ENCODE measurements at regions not wholly inside any gene's neighbourhood (a gene's known extent, or its start where the extent isn't known, plus 50 kb on each side); places are given as distances from the start of the nearest gene placed in this dataset.
"Not testable (repeated sequence)": the region's sequence is repeated elsewhere in the genome, so short reads cannot be mapped to it uniquely, and the experiment has no call there.

DNA sequence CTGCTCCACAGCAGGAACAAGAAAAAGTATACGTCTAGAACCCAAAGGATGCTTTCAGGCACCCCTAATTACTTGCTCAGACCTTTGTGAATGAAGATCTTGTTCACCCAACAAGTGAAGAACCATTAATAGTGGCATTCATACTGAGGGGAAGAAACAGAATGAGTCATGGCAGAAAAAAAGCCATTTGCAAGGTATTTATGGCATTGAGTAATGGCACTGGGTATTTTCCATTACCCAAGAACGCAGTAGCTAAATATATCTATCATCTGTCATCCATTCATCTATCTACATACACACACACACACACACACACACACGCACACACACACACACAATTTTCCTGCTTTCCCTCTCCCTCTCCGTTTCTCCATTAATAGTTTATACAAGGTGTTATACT is 56.4 kb upstream of the XIRP2 start:
- no peak overlapping the region for H3K4me3 Mint-ChIP-seq

GRCh38 chr2:166825914-166826313 is 62.4 kb upstream of the XIRP2 start:
- no peaks in the 10 kb centered on the region for H3K4me1 Mint-ChIP-seq
- H3K36me3 Mint-ChIP-seq (ENCODE audit: low read depth), result no peaks in the 10 kb centered on the region
- H3K27ac Mint-ChIP-seq, result no peak overlapping the region
- H3K27me3 Mint-ChIP-seq, result no peaks in the 10 kb centered on the region
- H3K4me3 Mint-ChIP-seq, result no peak overlapping the region
- DNase-seq, result no peak
- no peak for ATAC-seq
- H3K9me3 Mint-ChIP-seq, result no peaks in the 10 kb centered on the region

More for the DNA sequence above, 56.4 kb upstream of the XIRP2 start:
- Mint-ChIP-seq H3K36me3 (ENCODE audit: low read depth) (no peaks in the 10 kb centered on the region), H3K4me1 (no peaks in the 10 kb centered on the region), H3K27ac (no peak overlapping the region), H3K27me3 (no peaks in the 10 kb centered on the region), H3K9me3 (no peaks in the 10 kb centered on the region)
- ATAC-seq (no peak), DNase-seq (no peak)

DNA sequence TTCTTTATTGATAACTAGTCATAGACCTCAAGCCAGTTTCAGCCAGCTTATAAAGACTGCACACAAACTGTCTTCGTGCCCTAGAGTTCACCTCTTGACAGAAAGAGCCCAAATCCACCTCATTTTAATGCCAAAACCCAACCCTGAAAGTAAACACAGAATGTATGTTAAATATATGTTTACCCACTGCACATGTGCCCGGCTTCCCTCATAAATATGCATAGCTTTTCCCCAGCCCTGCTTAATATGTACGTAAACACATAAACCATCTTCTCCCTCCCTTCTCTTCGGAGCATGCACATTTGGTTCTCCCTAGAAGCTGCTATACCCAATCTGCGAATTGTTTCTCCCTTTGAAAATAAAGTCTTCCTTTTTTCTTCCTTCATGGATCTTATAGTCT is 73.9 kb upstream of the XIRP2 start:
- no peaks in the 10 kb centered on the region for H3K27me3 Mint-ChIP-seq
- H3K36me3 Mint-ChIP-seq (ENCODE audit: low read depth), result no peaks in the 10 kb centered on the region
- no peak overlapping the region for H3K4me3 Mint-ChIP-seq
- H3K4me1 Mint-ChIP-seq, result no peaks in the 10 kb centered on the region
- DNase-seq (no peak), ATAC-seq (no peak)
- H3K9me3 Mint-ChIP-seq, result no peaks in the 10 kb centered on the region
- H3K27ac Mint-ChIP-seq, result no peak overlapping the region

GRCh38 chr2:166812166-166812891 is 76.0 kb upstream of the XIRP2 start:
- Mint-ChIP-seq H3K4me3 (no peak overlapping the region), H3K36me3 (ENCODE audit: low read depth) (no peaks in the 10 kb centered on the region), H3K4me1 (no peaks in the 10 kb centered on the region), H3K27ac (no peak overlapping the region), H3K27me3 (no peaks in the 10 kb centered on the region), H3K9me3 (no peaks in the 10 kb centered on the region)
- ATAC-seq (no peak), DNase-seq (no peak)

DNA sequence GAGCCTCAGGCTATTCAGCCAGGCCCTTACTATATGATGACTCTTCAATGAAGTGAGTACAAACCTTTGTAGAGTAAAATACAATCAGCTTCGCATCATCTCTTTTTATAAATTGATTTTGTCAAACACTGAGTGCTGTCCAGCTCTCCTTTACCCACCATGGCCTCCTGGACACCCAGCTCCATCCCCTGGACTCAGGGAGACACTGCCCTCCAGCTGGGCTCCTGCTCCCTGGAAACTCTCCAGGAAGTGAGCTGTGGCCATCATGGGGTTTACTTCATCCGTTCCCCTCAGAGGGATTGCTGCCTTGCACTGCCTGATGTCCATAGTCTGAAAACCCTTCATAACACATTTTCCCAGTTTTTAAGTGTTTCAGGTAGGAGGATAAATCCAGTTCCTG is 82.5 kb upstream of the XIRP2 start:
- Mint-ChIP-seq H3K9me3 (no peaks in the 10 kb centered on the region), H3K27ac (no peak overlapping the region), H3K4me1 (peaks cover 22% of the 10 kb centered on the region), H3K27me3 (no peaks in the 10 kb centered on the region), H3K36me3 (ENCODE audit: low read depth) (no peaks in the 10 kb centered on the region), H3K4me3 (no peak overlapping the region)
- no peak for DNase-seq
- no peak for ATAC-seq

- Mint-ChIP-seq H3K36me3 (ENCODE audit: low read depth) (no peaks in the 10 kb centered on the region), H3K27me3 (no peaks in the 10 kb centered on the region)
- no peak for ATAC-seq
These were observed 84.8 kb upstream of the XIRP2 start for GRCh38 chr2:166803373-166804000.

GRCh38 chr2:166802475-166802874 is 85.8 kb upstream of the XIRP2 start:
- H3K27me3 Mint-ChIP-seq, result no peaks in the 10 kb centered on the region
- no peaks in the 10 kb centered on the region for H3K36me3 Mint-ChIP-seq (ENCODE audit: low read depth)
- no peak overlapping the region for H3K4me3 Mint-ChIP-seq
- no peaks in the 10 kb centered on the region for H3K9me3 Mint-ChIP-seq
- H3K4me1 Mint-ChIP-seq, result peaks cover 22% of the 10 kb centered on the region
- no peak for DNase-seq
- ATAC-seq, result no peak
- no peak overlapping the region for H3K27ac Mint-ChIP-seq

More at GRCh38 chr2:166803373-166804000, 84.8 kb upstream of the XIRP2 start:
- no peak for DNase-seq
- no peak overlapping the region for H3K27ac Mint-ChIP-seq
- H3K4me3 Mint-ChIP-seq, result no peak overlapping the region
- H3K4me1 Mint-ChIP-seq, result peaks cover 22% of the 10 kb centered on the region
- H3K9me3 Mint-ChIP-seq, result no peaks in the 10 kb centered on the region

- DNase-seq (no peak), ATAC-seq (no peak)
- no peak overlapping the region for H3K4me3 Mint-ChIP-seq
- no peaks in the 10 kb centered on the region for H3K27me3 Mint-ChIP-seq
- peaks cover 22% of the 10 kb centered on the region for H3K9me3 Mint-ChIP-seq
- no peaks in the 10 kb centered on the region for H3K36me3 Mint-ChIP-seq (ENCODE audit: low read depth)
- H3K27ac Mint-ChIP-seq, result no peak overlapping the region
- no peaks in the 10 kb centered on the region for H3K4me1 Mint-ChIP-seq
These were observed 95.5 kb upstream of the XIRP2 start for GRCh38 chr2:166792808-166793207.

DNA sequence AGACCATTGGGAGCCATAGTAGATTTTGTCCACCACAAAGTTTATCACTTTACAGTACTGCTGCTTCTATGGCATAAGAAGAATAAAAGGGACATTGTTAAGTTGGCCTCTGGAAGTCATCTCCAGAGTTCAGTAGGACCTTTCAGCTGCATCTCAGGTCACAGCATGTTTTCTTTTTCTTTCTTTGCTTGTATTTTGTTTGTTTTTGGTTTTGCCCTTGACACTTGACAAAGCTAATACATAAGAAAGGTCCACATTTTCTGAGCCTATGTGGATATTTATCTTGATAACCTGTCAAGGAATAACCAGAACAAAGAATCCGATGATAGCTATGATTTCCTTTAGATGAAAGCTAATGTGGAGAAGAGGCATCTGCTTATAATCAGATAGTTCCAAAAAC is 101.6 kb upstream of the XIRP2 start:
- Mint-ChIP-seq H3K36me3 (ENCODE audit: low read depth) (no peaks in the 10 kb centered on the region), H3K27ac (no peak overlapping the region), H3K27me3 (no peaks in the 10 kb centered on the region), H3K9me3 (peaks cover 11% of the 10 kb centered on the region), H3K4me1 (no peaks in the 10 kb centered on the region), H3K4me3 (no peak overlapping the region)
- no peak for ATAC-seq
- no peak for DNase-seq

GRCh38 chr2:166784296-166784946 is 103.9 kb upstream of the XIRP2 start:
- no peaks in the 10 kb centered on the region for H3K36me3 Mint-ChIP-seq (ENCODE audit: low read depth)
- no peak overlapping the region for H3K27ac Mint-ChIP-seq
- no peaks in the 10 kb centered on the region for H3K27me3 Mint-ChIP-seq
- DNase-seq, result no peak
- no peaks in the 10 kb centered on the region for H3K4me1 Mint-ChIP-seq
- no peaks in the 10 kb centered on the region for H3K9me3 Mint-ChIP-seq
- H3K4me3 Mint-ChIP-seq, result no peak overlapping the region
- ATAC-seq, result no peak

DNA sequence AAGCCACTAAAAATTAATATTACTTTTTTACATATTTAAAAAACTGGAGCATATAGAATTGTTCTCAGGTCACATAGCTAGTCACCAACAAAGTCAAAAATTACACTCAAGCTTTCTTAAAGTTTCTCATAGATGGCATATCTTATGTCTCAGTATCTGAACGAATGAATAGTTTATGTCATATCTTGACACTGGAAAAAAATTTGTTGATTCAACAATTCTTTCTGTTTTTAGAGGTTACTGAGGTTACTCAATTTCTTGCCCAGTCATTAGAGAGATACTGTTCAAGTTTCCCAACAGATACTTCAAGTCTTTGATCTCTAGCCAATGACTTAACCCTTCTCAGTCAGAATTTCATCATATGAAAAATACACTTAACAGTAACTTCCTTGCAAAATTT is 113.1 kb upstream of the XIRP2 start:
- Mint-ChIP-seq H3K36me3 (ENCODE audit: low read depth) (no peaks in the 10 kb centered on the region), H3K27ac (no peak overlapping the region), H3K27me3 (no peaks in the 10 kb centered on the region), H3K4me3 (no peak overlapping the region), H3K9me3 (no peaks in the 10 kb centered on the region), H3K4me1 (no peaks in the 10 kb centered on the region)
- no peak for ATAC-seq
- DNase-seq, result no peak

DNA sequence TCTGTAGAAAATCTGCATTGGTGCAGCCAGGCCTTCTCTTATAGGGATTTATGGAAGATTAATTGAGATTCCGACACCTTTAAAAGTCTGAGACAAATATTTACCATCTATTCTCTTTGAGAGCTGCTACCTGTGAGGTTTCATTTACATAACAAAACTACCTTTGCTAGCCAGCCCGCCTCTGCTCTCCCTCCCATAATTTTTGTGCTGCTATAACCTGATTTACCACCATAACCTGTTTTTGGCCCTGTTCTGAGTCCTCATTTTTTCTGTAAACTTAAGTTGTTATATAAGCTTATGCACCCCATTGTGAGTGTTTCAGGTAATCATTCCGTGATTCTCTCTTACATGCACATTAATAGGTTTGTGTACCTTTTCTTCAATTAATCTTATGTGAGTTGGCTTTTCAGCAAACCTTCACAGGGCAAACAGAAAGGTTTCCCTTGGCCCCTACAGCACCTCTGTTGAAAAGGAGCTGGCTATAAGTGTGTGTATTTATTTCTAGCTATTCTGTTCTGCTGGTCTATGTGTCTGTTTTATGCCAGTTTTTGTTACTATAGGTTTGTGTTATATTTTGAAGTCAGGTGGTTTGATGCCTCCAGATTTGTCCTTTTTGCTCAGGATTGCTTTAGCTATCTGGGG is 114.9 kb upstream of the XIRP2 start:
- H3K9me3 Mint-ChIP-seq, result no peaks in the 10 kb centered on the region

GRCh38 chr2:166768393-166769123 is 119.7 kb upstream of the XIRP2 start:
- ATAC-seq (no peak), DNase-seq (no peak)
- Mint-ChIP-seq H3K36me3 (ENCODE audit: low read depth) (no peaks in the 10 kb centered on the region), H3K27ac (no peak overlapping the region), H3K4me1 (no peaks in the 10 kb centered on the region), H3K4me3 (no peak overlapping the region), H3K27me3 (no peaks in the 10 kb centered on the region), H3K9me3 (no peaks in the 10 kb centered on the region)

More for the DNA sequence above, 114.9 kb upstream of the XIRP2 start:
- H3K36me3 Mint-ChIP-seq (ENCODE audit: low read depth), result no peaks in the 10 kb centered on the region
- no peak overlapping the region for H3K4me3 Mint-ChIP-seq
- DNase-seq, result no peak
- ATAC-seq, result no peak
- H3K4me1 Mint-ChIP-seq, result no peaks in the 10 kb centered on the region
- H3K27me3 Mint-ChIP-seq, result no peaks in the 10 kb centered on the region
- H3K27ac Mint-ChIP-seq, result no peak overlapping the region

- not testable (repeated sequence) for H3K36me3 Mint-ChIP-seq (ENCODE audit: low read depth); H3K27me3 Mint-ChIP-seq; H3K4me3 Mint-ChIP-seq; DNase-seq; H3K9me3 Mint-ChIP-seq; H3K4me1 Mint-ChIP-seq; ATAC-seq; H3K27ac Mint-ChIP-seq
These were observed 121.4 kb upstream of the XIRP2 start for GRCh38 chr2:166766769-166767322.

Measured in activated naive CD8-positive, alpha-beta T cell treated with anti-CD3 and anti-CD28 coated beads, Interleukin-2, amount 50 U/mL, for 24 hours (primary cell).